ENCODE measurements at regions not wholly inside any gene's neighbourhood (a gene's known extent, or its start where the extent isn't known, plus 50 kb on each side); places are given as distances from the start of the nearest gene placed in this dataset.

GRCh38 chr4:160825644-160826338 is 1338.0 kb downstream of the FSTL5 start:
- TF ChIP-seq POLR2AphosphoS5 (IDR thresholded peaks at IDR 0.05; ENCODE audit: borderline replicate concordance, low read depth, low read length) (no peak), EZH2 (IDR thresholded peaks at IDR 0.05) (no peak), FOXP2 (optimal IDR thresholded peaks at IDR 0.05; ENCODE audit: control extremely low read depth, extremely low read length, insufficient read depth) (no peak)
- no peak overlapping the region for H3K27ac ChIP-seq
- DNase-seq (ENCODE audit: low read depth, low spot score): no peak
- no peaks in the 10 kb centered on the region for H3K9me3 ChIP-seq (ENCODE audit: low read depth, low read length)
- H3K4me3 ChIP-seq: no peak overlapping the region
- no peaks in the 10 kb centered on the region for H3K36me3 ChIP-seq (ENCODE audit: insufficient read depth, low read length)
- H3K9ac ChIP-seq (ENCODE audit: insufficient read length): no peak overlapping the region

DNA sequence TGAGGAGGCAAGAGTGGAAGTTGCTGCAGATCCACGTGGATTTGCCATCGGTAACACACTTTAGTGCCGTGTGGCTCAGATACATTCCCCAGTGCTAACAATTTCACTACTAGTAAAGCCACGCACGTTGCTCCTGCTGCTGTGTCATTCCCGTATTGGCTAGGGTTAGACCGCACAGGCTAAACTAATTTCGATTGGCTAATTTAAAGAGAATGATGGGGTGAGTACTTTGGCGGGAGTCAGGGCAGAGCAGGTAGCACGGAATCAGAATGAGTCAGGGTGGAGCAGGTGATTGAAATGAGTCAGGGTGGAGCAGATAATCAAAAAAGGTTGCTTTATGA is 1337.5 kb downstream of the FSTL5 start:
- no peak overlapping the region; the same call in 1 of the 2 replicates for H3K27ac ChIP-seq
- H3K36me3 ChIP-seq (ENCODE audit: insufficient read depth, low read length): no peaks in the 10 kb centered on the region
- no peak for TF ChIP-seq FOXP2 (optimal IDR thresholded peaks at IDR 0.05; ENCODE audit: control extremely low read depth, extremely low read length, insufficient read depth)
- TF ChIP-seq EZH2 (IDR thresholded peaks at IDR 0.05): no peak
- no peak for TF ChIP-seq POLR2AphosphoS5 (IDR thresholded peaks at IDR 0.05; ENCODE audit: borderline replicate concordance, low read depth, low read length)
- H3K4me3 ChIP-seq: no peak overlapping the region
- no peaks in the 10 kb centered on the region for H3K9me3 ChIP-seq (ENCODE audit: low read depth, low read length)
- no peak for DNase-seq (ENCODE audit: low read depth, low spot score)
- H3K9ac ChIP-seq (ENCODE audit: insufficient read length): no peak overlapping the region

DNA sequence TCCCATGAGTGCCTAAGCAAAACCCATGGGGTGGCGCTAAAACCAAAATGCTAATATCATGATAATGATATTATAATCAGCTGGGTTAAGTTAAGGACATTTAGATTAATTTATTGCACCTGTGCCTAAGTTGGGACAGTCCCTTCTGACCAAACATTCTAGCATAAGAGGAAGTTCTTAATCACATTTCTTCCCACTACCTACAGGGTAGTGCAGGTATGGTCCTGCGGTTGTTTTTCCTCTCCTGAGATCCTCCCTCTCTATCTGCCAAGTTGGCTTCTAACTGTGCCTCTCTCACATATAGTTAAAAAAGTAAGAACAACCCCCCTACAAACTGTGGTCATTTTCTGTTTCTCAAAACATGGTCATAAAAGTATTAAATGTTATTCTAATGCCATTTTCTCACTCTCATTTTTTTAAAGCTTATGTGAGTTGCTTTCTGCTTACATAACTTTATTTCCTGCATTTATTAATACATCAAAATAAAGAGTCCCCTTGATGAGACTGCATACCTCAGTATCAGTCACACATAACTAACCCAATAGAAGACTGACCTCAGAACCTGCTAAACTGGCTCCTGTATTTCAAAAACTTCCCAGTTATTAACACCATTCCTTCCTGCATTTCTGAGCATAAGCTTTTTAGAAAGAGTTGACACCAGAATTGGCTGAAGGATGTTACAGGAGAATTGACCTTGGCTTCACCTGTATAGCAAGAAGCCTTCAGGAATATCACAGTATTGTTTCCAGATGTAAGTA is 1332.5 kb downstream of the FSTL5 start:
- no peak overlapping the region for H3K9ac ChIP-seq (ENCODE audit: insufficient read length)
- DNase-seq (ENCODE audit: low read depth, low spot score): no peak
- no peaks in the 10 kb centered on the region for H3K9me3 ChIP-seq (ENCODE audit: low read depth, low read length)
- H3K36me3 ChIP-seq (ENCODE audit: insufficient read depth, low read length): no peaks in the 10 kb centered on the region
- no peak for TF ChIP-seq POLR2AphosphoS5 (IDR thresholded peaks at IDR 0.05; ENCODE audit: borderline replicate concordance, low read depth, low read length)
- no peak for TF ChIP-seq EZH2 (IDR thresholded peaks at IDR 0.05)
- TF ChIP-seq FOXP2 (optimal IDR thresholded peaks at IDR 0.05; ENCODE audit: control extremely low read depth, extremely low read length, insufficient read depth): no peak
- no peak overlapping the region for H3K27ac ChIP-seq
- H3K4me3 ChIP-seq: no peak overlapping the region

DNA sequence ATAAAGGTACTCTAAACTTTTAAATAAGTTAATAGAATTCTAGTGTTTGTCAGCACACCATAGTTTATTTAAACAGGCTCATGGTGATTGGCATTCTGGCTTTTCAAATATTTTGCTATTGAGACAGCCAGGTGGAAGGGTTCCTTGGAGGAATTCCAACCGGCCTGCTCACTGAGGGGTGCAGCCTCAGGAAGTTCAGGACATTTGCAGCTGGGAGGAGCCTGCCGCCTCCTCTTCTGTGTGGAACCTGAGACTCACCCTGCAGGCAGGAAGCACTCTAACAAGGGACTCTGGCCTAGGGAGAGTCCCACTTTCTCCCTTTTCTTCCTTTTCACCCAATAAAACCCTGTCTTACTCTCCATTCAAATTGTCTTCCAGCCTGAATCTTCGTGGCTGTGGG is 1328.0 kb downstream of the FSTL5 start:
- no peak overlapping the region for H3K27ac ChIP-seq
- no peak overlapping the region for H3K9ac ChIP-seq (ENCODE audit: insufficient read length)
- no peak overlapping the region for H3K4me3 ChIP-seq
- no peaks in the 10 kb centered on the region for H3K9me3 ChIP-seq (ENCODE audit: low read depth, low read length)
- no peak for DNase-seq (ENCODE audit: low read depth, low spot score)
- no peak for TF ChIP-seq POLR2AphosphoS5 (IDR thresholded peaks at IDR 0.05; ENCODE audit: borderline replicate concordance, low read depth, low read length)
- TF ChIP-seq EZH2 (IDR thresholded peaks at IDR 0.05): no peak
- TF ChIP-seq FOXP2 (optimal IDR thresholded peaks at IDR 0.05; ENCODE audit: control extremely low read depth, extremely low read length, insufficient read depth): no peak
- H3K36me3 ChIP-seq (ENCODE audit: insufficient read depth, low read length): no peaks in the 10 kb centered on the region

DNA sequence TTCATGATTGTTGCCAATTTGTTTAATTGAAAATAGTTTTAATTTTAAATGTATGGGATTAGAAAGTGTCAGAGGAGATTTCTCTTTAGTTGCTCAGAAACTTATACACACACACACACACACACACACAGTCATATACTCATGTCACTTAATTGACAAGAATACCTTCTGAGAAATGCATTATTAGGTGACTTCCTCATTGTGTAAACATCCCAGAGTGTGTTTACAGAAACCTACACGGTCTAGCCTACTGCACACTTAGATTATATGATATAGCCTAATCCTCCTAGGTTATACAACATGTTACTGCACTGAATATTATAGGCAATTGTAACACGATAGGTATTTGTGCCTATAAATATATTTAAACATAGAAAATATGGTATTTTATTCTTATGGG is 1327.4 kb downstream of the FSTL5 start:
- no peaks in the 10 kb centered on the region for H3K36me3 ChIP-seq (ENCODE audit: insufficient read depth, low read length)
- no peak for TF ChIP-seq EZH2 (IDR thresholded peaks at IDR 0.05)
- TF ChIP-seq FOXP2 (optimal IDR thresholded peaks at IDR 0.05; ENCODE audit: control extremely low read depth, extremely low read length, insufficient read depth): no peak
- no peak for TF ChIP-seq POLR2AphosphoS5 (IDR thresholded peaks at IDR 0.05; ENCODE audit: borderline replicate concordance, low read depth, low read length)
- no peak for DNase-seq (ENCODE audit: low read depth, low spot score)
- no peak overlapping the region for H3K27ac ChIP-seq
- H3K4me3 ChIP-seq: no peak overlapping the region
- H3K9me3 ChIP-seq (ENCODE audit: low read depth, low read length): no peaks in the 10 kb centered on the region
- H3K9ac ChIP-seq (ENCODE audit: insufficient read length): no peak overlapping the region

GRCh38 chr4:160846121-160846520 is 1317.7 kb downstream of the FSTL5 start:
- no peak for DNase-seq (ENCODE audit: low read depth, low spot score)
- Histone ChIP-seq H3K36me3 (ENCODE audit: insufficient read depth, low read length) (no peaks in the 10 kb centered on the region), H3K27ac (no peak overlapping the region), H3K9ac (ENCODE audit: insufficient read length) (no peak overlapping the region), H3K9me3 (ENCODE audit: low read depth, low read length) (no peaks in the 10 kb centered on the region), H3K4me3 (no peak overlapping the region)
- no peak for TF ChIP-seq FOXP2 (optimal IDR thresholded peaks at IDR 0.05; ENCODE audit: control extremely low read depth, extremely low read length, insufficient read depth)
- no peak for TF ChIP-seq POLR2AphosphoS5 (IDR thresholded peaks at IDR 0.05; ENCODE audit: borderline replicate concordance, low read depth, low read length)
- no peak for TF ChIP-seq EZH2 (IDR thresholded peaks at IDR 0.05)

DNA sequence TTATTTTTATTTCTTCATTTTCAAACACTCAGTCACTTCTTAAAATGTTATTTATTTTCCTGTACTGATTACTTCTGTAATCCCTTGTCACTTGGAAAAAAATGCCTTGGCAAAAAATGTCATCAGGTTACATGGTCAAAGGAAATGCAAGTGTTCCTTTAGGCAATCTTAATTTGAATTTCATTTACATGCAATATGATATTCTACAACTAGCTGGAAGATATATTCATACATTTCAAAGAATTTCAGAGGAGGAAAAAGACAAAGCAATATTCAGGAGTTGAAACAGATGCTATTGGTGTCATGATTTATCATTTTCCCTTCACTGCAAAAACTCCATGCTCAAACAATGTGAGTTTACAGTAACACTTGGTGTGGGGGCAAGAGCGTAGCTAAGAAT is 1316.6 kb downstream of the FSTL5 start:
- Histone ChIP-seq H3K4me3 (no peak overlapping the region), H3K36me3 (ENCODE audit: insufficient read depth, low read length) (no peaks in the 10 kb centered on the region), H3K9ac (ENCODE audit: insufficient read length) (no peak overlapping the region), H3K27ac (peak overlapping the region; percentile 16; the same call in 1 of the 2 replicates), H3K9me3 (ENCODE audit: low read depth, low read length) (no peaks in the 10 kb centered on the region)
- DNase-seq (ENCODE audit: low read depth, low spot score): no peak
- TF ChIP-seq EZH2 (IDR thresholded peaks at IDR 0.05): no peak
- no peak for TF ChIP-seq POLR2AphosphoS5 (IDR thresholded peaks at IDR 0.05; ENCODE audit: borderline replicate concordance, low read depth, low read length)
- TF ChIP-seq FOXP2 (optimal IDR thresholded peaks at IDR 0.05; ENCODE audit: control extremely low read depth, extremely low read length, insufficient read depth): no peak

DNA sequence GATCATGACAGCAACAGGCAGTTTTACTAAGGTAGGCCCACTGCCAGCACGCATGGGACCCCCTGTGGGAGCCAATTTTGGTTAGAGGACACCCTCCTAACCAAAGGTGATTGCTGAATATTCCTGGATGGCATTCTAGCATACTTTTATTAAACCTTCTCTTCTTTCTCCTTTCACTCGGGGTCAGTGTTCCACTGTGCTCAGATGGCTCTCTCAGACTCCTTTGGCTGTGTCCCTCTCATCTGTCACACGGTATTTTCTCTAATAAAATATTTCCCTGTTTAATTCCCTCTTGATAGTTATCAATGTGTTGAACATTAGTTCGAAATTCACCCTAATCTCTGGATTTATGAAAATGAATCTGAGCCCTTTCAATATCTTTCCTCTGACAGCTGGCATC is 1315.3 kb downstream of the FSTL5 start:
- Histone ChIP-seq H3K9ac (ENCODE audit: insufficient read length) (no peak overlapping the region), H3K36me3 (ENCODE audit: insufficient read depth, low read length) (no peaks in the 10 kb centered on the region), H3K27ac (no peak overlapping the region), H3K9me3 (ENCODE audit: low read depth, low read length) (no peaks in the 10 kb centered on the region), H3K4me3 (no peak overlapping the region)
- DNase-seq (ENCODE audit: low read depth, low spot score): no peak
- TF ChIP-seq EZH2 (IDR thresholded peaks at IDR 0.05) (no peak), FOXP2 (optimal IDR thresholded peaks at IDR 0.05; ENCODE audit: control extremely low read depth, extremely low read length, insufficient read depth) (no peak), POLR2AphosphoS5 (IDR thresholded peaks at IDR 0.05; ENCODE audit: borderline replicate concordance, low read depth, low read length) (no peak)
